ENCODE measurements at regions not wholly inside any gene's neighbourhood (a gene's known extent, or its start where the extent isn't known, plus 50 kb on each side); places are given as distances from the start of the nearest gene placed in this dataset.
"Not testable (repeated sequence)": the region's sequence is repeated elsewhere in the genome, so short reads cannot be mapped to it uniquely, and the experiment has no call there.

- no peak for DNase-seq
These were observed 496.0 kb upstream of the ADGRB3 start for GRCh38 chr6:68139130-68139529.

GRCh38 chr6:68134796-68135195 lies 500.3 kb upstream of the ADGRB3 start:
- DNase-seq: no peak

GRCh38 chr6:68128211-68128610 lies 506.9 kb upstream of the ADGRB3 start:
- DNase-seq: no peak

GRCh38 chr6:68127074-68127473 lies 508.0 kb upstream of the ADGRB3 start:
- no peak for DNase-seq

GRCh38 chr6:68126089-68126749 lies 508.9 kb upstream of the ADGRB3 start:
- no peak for DNase-seq

GRCh38 chr6:68122975-68123374 lies 512.1 kb upstream of the ADGRB3 start:
- not testable (repeated sequence) for DNase-seq

- DNase-seq: no peak
These were observed 513.0 kb upstream of the ADGRB3 start for GRCh38 chr6:68122032-68122431.

- DNase-seq: not testable (repeated sequence)
These were observed 514.1 kb upstream of the ADGRB3 start for GRCh38 chr6:68120954-68121353.

GRCh38 chr6:68114463-68115047 lies 520.5 kb upstream of the ADGRB3 start:
- DNase-seq: no peak

- DNase-seq: no peak
These were observed 526.7 kb upstream of the ADGRB3 start for GRCh38 chr6:68108233-68108835.

GRCh38 chr6:68094070-68094469 lies 541.0 kb upstream of the ADGRB3 start:
- DNase-seq: no peak

- DNase-seq: peak; percentile 0
These were observed 547.5 kb upstream of the ADGRB3 start for GRCh38 chr6:68087399-68088133.

GRCh38 chr6:68086199-68086598 lies 548.9 kb upstream of the ADGRB3 start:
- DNase-seq: no peak

- DNase-seq: not testable (repeated sequence)
These were observed 549.5 kb upstream of the ADGRB3 start for GRCh38 chr6:68085599-68085998.

GRCh38 chr6:68082086-68082485 lies 553.0 kb upstream of the ADGRB3 start:
- DNase-seq: no peak

GRCh38 chr6:68080074-68080473 lies 555.0 kb upstream of the ADGRB3 start:
- no peak for DNase-seq

GRCh38 chr6:68077661-68078060 lies 557.4 kb upstream of the ADGRB3 start:
- no peak for DNase-seq

- DNase-seq: no peak
These were observed 563.3 kb upstream of the ADGRB3 start for GRCh38 chr6:68071740-68072139.

GRCh38 chr6:68069921-68070710 lies 565.0 kb upstream of the ADGRB3 start:
- DNase-seq: no peak

GRCh38 chr6:68059899-68060298 lies 575.2 kb upstream of the ADGRB3 start:
- no peak for DNase-seq

- no peak for DNase-seq
These were observed 575.8 kb upstream of the ADGRB3 start for GRCh38 chr6:68059261-68059660.

- DNase-seq: not testable (repeated sequence)
These were observed 578.5 kb upstream of the ADGRB3 start for GRCh38 chr6:68056596-68056995.

- no peak for DNase-seq
These were observed 580.3 kb upstream of the ADGRB3 start for GRCh38 chr6:68054756-68055155.
